DOHH2 (cell line): ENCODE measurements at regions not wholly inside any gene's neighbourhood (a gene's known extent, or its start where the extent isn't known, plus 50 kb on each side); places are given as distances from the start of the nearest gene placed in this dataset.

Experiments
- H3F3A ChIP-seq: fragments of 200-600 bp; sonication (generic), shearing (Covaris generic); 2 replicates; pipeline ENCODE4 v1.6.0; 2016; ENCODE audit warnings: antibody characterized with exemption, mild to moderate bottlenecking; ENCODE audit not compliant: control insufficient read depth, insufficient read depth
- H3K27ac ChIP-seq: fragments of 200-600 bp; sonication (generic); 2 replicates; pipeline ENCODE4 v1.5.1; 2014; ENCODE audit warnings: low read depth, mild to moderate bottlenecking, low read length, moderate library complexity
- H3K27me3 ChIP-seq: fragments of 200-600 bp; sonication (generic); 2 replicates; pipeline ENCODE4 v1.6.1; 2014; ENCODE audit warnings: mild to moderate bottlenecking, low read length, mixed read lengths; ENCODE audit not compliant: control insufficient read depth
- H3K36me3 ChIP-seq: fragments of 200-600 bp; sonication (generic); 2 replicates; pipeline ENCODE4 v1.6.1; 2014; ENCODE audit warnings: mild to moderate bottlenecking, low read length, moderate library complexity, mixed read lengths; ENCODE audit not compliant: control insufficient read depth
- H3K4me1 ChIP-seq: fragments of 200-600 bp; sonication (generic); 2 replicates; pipeline ENCODE4 v1.6.1; 2014; ENCODE audit warnings: mild to moderate bottlenecking, low read length, mixed read lengths; ENCODE audit not compliant: control insufficient read depth
- H3K4me2 ChIP-seq: fragments of 200-600 bp; sonication (generic); 2 replicates; pipeline ENCODE4 v1.6.0; 2014; ENCODE audit warnings: mild to moderate bottlenecking, low read length, moderate library complexity
- H3K4me3 ChIP-seq: fragments of 200-600 bp; sonication (generic); 2 replicates; pipeline ENCODE4 v1.5.1; 2014; ENCODE audit warnings: mild to moderate bottlenecking, low read length, mixed read lengths
- H3K79me2 ChIP-seq: fragments of 200-600 bp; sonication (generic); 2 replicates; pipeline ENCODE4 v1.6.1; 2014; ENCODE audit warnings: mild to moderate bottlenecking, low read length, mixed read lengths; ENCODE audit not compliant: control insufficient read depth
- H3K9me2 ChIP-seq: fragments of 200-600 bp; sonication (generic); replicated peaks from 2 replicates; pipeline ENCODE4 v1.6.1; 2014; ENCODE audit warnings: mild to moderate bottlenecking, low read length, mixed read lengths; ENCODE audit not compliant: control insufficient read depth
- H3K9me3 ChIP-seq: fragments of 200-600 bp; sonication (generic); 2 replicates; pipeline ENCODE4 v1.6.1; 2014; ENCODE audit warnings: antibody characterized with exemption, low read length, mixed read lengths; ENCODE audit not compliant: control insufficient read depth, insufficient read depth
- H4K20me1 ChIP-seq: fragments of 200-600 bp; sonication (generic); 2 replicates; pipeline ENCODE4 v1.6.0; 2014; ENCODE audit warnings: low read depth, mild to moderate bottlenecking, antibody characterized with exemption, low read length, moderate library complexity; ENCODE audit not compliant: control insufficient read depth, insufficient read depth
- EZH2phosphoT487 ChIP-seq: fragments of 200-600 bp; sonication (generic); IDR thresholded peaks from 2 replicates; pipeline ENCODE4 v1.6.1; 2017; ENCODE audit warnings: borderline replicate concordance, mild to moderate bottlenecking, antibody characterized with exemption, low read length, moderate library complexity, mixed read lengths
- TF ChIP-seq, protein P1 (sequence below): fragments of 200-600 bp; sonication (generic); IDR thresholded peaks from one replicate; pipeline ENCODE4 v1.5.1; 2014; ENCODE audit warnings: antibody characterized with exemption, mild to moderate bottlenecking, low read depth, low read length; ENCODE audit not compliant: poor library complexity, severe bottlenecking

DNA sequence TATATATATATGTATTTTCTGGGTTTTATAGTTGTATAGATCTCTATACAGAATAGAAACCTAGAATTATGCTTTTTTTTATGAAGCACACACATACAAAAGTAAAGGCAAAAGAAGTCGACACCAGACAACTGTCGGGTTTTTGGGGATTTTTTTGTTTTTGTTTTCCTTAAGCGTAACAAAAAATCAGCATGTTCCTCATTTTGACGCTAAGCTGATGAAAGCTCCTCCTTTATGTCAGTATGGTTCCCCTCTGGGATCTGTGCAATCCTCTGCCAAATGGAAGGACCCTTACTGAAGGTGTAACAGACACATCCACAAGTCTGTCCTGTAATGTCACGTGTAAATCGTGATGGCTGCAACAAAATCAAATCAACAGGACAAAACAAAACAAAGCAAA lies 226.2 kb downstream of the RHOU start:
- Histone ChIP-seq H3K27me3 (peaks cover 6% of the 10 kb centered on the region), H3K4me3 (no peak overlapping the region), H3K9me2 (no peaks in the 10 kb centered on the region), H3K4me1 (no peaks in the 10 kb centered on the region), H3K36me3 (no peaks in the 10 kb centered on the region), H3K27ac (no peak overlapping the region), H3K79me2 (no peaks in the 10 kb centered on the region), H3K9me3 (no peaks in the 10 kb centered on the region), H4K20me1 (no peaks in the 10 kb centered on the region), H3K4me2 (no peak overlapping the region), H3F3A (no peaks in the 10 kb centered on the region)
- TF ChIP-seq, protein P1, sequence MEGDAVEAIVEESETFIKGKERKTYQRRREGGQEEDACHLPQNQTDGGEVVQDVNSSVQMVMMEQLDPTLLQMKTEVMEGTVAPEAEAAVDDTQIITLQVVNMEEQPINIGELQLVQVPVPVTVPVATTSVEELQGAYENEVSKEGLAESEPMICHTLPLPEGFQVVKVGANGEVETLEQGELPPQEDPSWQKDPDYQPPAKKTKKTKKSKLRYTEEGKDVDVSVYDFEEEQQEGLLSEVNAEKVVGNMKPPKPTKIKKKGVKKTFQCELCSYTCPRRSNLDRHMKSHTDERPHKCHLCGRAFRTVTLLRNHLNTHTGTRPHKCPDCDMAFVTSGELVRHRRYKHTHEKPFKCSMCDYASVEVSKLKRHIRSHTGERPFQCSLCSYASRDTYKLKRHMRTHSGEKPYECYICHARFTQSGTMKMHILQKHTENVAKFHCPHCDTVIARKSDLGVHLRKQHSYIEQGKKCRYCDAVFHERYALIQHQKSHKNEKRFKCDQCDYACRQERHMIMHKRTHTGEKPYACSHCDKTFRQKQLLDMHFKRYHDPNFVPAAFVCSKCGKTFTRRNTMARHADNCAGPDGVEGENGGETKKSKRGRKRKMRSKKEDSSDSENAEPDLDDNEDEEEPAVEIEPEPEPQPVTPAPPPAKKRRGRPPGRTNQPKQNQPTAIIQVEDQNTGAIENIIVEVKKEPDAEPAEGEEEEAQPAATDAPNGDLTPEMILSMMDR, result no peak
- no peak for TF ChIP-seq EZH2phosphoT487

DNA sequence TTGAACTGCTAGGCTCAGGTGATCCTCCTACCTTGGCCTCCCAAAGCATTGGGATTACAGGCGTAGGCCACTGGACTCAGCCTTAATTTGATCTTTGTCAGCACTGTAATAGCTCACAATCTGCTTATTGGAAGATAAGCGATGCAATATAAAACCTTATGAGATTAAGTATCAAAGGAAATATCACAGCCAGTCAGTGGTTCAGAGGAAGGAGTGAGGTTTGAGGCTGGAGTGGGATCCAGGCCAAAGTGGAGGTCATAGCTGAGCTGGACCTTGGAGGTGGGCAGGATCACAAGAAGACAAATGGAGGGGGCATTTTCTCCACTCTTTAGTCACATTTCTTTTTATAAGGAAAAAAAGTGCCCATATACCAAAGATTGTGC lies 228.5 kb downstream of the RHOU start:
- Histone ChIP-seq H3K4me1 (no peaks in the 10 kb centered on the region), H3F3A (no peaks in the 10 kb centered on the region), H3K4me2 (no peak overlapping the region), H3K4me3 (no peak overlapping the region), H3K27me3 (peaks cover 3% of the 10 kb centered on the region), H4K20me1 (no peaks in the 10 kb centered on the region), H3K79me2 (no peaks in the 10 kb centered on the region), H3K27ac (no peak overlapping the region), H3K36me3 (no peaks in the 10 kb centered on the region), H3K9me3 (no peaks in the 10 kb centered on the region), H3K9me2 (no peaks in the 10 kb centered on the region)
- no peak for TF ChIP-seq EZH2phosphoT487
- TF ChIP-seq, protein P1, result no peak

DNA sequence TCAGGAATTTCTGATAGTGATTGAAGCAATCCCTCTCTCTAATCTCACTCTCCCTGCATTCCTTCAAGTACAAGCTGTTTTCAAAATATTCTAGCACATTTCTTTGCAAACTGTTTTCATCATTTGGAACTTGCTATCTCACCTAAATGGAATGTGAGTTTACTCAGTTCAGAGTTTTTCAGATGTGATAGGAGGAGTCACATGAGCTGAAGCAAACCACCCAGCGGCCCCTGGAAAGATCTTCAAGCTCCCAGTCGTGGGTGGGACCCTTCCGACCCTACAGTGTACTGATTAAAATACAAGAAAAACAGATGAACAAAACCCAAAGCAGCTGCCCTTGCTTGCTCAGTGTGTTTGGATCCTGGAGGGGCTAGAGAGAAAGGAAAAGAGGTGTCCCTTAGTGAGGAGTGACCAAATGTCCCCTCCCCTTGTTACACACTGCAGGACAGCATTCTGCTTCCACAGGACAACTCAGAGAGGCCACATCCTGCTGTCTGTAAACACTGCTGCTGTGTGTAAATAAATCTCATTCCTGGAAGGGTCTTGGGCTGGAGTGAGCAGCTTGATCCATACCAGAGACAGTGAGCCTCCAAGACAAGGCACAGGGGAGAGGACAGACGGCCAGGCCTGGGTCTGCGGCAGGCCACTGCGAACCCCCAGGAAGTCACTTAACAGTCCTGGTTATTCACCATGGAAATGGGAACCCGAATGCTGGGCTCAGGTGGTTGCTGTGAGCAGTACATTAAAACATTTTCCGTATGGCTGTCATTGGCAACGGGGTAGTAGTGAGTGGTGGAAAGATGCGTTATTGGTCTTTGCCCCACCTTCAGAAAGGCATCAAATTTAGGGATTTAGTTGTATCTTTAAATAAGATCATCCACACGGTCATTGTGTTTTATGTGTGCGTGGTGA lies 229.2 kb downstream of the RHOU start:
- Histone ChIP-seq H4K20me1 (no peaks in the 10 kb centered on the region), H3K27ac (no peak overlapping the region), H3K36me3 (no peaks in the 10 kb centered on the region), H3K4me2 (no peak overlapping the region), H3F3A (no peaks in the 10 kb centered on the region), H3K4me1 (no peaks in the 10 kb centered on the region), H3K9me3 (no peaks in the 10 kb centered on the region), H3K4me3 (no peak overlapping the region), H3K9me2 (no peaks in the 10 kb centered on the region), H3K27me3 (no peaks in the 10 kb centered on the region; the same call in none of the 2 replicates), H3K79me2 (no peaks in the 10 kb centered on the region)
- TF ChIP-seq EZH2phosphoT487, result no peak
- TF ChIP-seq, protein P1, result no peak
